HG02840 (cell line): ENCODE measurements at regions not wholly inside any gene's neighbourhood (a gene's known extent, or its start where the extent isn't known, plus 50 kb on each side); places are given as distances from the start of the nearest gene placed in this dataset.
A peak's percentile ranks its signal among the peaks of the same experiment; 100 is the strongest.
"Not testable (repeated sequence)": the region's sequence is repeated elsewhere in the genome, so short reads cannot be mapped to it uniquely, and the experiment has no call there.

ENCODE experiments used
- ATAC-seq: cut with Tn5 transposase; IDR thresholded peaks from one replicate; pipeline ENCODE4 v1.9.1; 2021; ENCODE audit warnings: mild to moderate bottlenecking, moderate library complexity, moderate number of reproducible peaks; ENCODE audit not compliant: unreplicated experiment, low FRiP score

DNA sequence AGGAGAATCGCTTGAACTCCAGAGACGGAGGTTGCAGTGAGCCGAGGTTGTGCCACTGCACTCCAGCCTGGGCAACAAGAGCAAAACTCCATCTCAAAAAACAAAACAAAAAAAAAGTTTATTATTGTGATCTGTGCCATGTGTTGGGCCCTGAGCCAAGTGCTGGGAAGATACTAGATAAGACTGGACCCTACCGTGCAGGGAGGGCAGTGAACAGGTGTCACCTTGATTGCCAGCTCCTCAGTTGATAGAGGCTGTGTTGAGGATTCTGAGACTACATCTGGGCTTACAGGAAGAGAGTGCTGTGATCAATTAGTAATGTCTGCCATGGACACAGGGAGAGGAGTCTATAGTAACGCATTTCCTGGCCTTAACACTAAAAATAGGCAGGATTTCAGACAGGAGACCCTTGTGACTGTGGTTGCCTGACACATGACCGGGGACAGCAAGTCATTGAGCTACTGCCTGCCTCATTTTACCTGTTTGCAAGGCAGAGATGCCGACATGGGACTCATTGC lies 201.5 kb downstream of the C9orf50 start:
- ATAC-seq, result no peak

DNA sequence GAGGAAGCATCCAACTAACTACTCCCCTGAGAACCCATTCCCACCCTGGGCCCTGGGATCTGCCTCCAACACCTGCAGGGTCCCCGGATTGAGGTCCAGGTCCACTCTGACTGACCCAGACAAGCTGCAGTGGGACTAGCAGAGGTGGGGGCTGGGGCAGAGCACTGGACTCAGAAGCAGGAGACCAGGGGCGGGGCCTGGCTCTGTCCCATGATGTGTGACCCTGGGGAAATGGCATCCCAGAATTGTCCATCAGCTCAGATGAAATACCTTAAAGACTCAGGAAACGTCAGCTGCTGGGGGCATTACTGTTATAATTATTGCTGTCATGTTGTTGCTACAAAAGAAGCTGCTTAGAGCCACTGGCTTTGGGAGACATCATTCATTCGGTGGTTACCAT lies 202.4 kb downstream of the C9orf50 start:
- no peak for ATAC-seq

DNA sequence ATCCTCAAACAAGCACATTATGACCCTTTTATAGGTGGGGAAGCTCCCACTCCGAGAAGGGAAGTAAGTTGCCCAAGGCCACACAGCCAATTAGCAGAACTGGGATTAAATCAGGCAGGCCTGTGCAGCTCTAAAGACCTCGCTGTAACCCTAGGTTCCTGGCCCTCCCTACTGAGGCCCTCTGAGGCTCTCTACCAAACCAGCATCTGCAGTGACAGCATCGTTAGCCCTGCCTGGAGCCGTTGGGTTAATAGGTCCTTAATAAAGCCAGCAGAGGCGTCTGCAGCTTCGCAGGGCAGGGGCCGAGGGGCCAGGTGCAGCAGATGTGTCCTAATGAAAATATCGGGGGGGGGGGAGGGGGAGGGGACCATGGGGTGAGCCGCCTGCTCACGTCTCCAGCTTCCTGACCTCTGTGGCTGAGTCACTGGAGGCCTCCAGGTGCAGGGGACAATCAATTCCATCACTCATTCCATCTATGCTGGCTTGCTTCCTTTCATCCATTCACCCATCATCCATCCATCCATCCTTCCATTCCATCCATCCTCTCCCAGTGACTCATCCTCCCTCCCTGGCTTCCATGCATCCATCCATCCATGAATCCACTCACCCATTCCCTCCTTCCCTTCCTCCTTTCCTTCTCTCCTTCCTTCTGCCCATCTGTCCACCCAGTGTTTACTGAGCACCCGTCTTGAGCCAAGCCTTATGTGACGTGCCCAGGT lies 203.9 kb downstream of the C9orf50 start:
- no peak for ATAC-seq

DNA sequence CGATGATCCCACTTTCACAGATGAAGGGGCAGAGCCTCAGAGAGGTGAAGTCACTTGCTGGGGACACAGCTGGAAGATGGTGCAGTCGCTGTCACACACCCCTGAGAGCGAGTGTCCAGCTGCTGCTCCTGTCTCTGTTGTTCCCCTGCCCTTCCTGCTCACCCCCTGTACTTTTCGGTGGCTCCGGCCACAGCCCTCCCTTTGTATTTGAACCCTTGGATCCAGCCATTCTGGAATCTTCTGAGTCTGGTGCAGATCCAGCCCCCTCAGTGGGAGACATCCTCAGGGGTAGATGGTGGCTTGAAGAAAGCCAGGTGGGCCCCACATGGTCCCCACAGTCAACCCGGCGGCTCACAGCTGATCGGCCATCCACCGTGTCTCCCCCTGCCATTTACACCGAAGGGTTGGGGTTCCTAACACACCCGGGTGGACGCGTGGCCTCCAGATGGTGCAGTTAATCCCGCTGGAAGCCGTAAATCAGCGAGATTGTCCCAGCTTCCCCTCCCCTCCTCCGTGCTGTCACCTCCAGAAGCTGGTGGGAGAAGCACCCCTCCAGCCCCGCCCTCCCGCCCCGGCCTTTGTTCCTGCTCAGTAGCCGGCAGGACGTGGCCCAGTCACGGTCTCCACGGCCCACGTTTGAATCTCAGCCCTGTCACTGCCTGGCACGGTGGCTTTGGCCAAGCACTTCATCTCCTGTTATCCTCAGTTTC lies 204.8 kb downstream of the C9orf50 start:
- no peak for ATAC-seq

DNA sequence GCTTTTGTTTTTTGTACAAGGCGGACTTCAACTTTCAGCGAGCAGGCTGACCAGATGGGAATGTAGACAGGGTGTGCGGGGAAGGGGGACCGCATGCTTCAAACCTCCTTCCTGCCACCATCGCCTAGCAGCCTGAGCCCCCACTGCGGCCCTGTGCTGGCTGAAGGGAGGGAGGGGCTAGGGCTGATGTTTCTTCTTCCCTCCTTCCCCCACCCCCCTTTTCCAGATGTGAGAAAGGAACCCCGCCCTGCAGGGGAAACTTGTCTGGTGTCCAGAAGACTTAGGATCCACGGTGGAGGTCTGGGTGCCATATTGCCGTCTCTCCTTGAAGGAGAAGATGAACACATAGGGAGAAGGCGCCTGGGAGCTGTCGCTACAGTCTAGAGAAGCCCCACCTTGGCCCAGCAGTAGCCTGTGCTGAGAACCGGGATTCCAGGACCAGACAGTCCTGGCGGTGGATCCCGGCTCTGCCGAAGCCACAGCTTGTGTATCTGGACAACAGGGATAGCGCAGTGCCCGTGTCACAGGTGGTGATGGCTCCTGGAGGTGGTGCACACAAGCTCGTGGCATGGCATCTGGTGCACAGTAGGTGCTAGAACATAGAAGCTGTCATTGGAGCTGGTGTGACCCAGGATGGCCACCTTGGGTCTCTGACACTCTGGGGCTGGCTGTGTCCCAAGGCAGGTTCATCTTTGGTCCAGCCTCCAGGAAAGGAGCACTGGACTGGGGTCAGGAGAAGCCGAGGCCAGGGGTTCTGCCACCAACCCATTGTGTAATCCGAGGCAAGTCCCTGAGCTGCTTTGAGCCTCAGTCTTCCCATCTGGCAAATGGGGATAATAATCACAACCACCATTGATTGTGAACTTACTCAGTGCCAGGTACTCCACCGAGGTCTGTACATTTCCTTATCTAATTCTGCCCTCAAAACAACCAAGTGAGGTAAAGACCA lies 205.6 kb downstream of the C9orf50 start:
- no peak for ATAC-seq

DNA sequence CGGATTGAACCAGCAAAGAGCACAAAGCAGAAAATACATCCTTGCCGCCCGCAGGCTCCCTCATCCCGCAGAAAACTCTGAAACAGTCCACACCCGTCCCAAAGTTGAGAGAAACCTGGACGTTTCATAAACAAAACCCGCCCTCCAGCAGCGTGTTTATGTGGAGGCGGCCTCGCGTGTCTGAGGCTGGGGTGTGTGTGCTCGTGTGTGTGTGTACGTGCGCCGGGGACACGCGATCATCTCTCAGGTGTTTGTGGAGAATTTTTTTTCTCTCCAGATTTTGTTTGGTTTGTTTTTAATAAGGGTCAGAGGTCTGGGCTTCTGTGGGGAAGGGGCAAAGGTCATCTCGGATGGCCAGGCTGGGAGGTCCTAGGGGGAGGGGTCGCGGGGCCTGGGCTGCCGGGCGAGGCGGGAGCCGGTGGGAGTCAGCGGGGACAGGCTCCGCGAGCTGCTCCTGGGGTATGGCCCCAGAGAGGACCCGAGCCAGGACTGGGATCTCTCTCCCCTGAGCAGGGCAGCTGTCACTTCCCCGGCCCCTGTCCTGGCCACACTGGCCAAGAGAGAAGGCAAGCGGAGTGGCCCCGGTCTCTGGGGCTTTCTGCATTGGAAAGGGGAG lies 206.4 kb downstream of the C9orf50 start:
- ATAC-seq, result peak; percentile 5

DNA sequence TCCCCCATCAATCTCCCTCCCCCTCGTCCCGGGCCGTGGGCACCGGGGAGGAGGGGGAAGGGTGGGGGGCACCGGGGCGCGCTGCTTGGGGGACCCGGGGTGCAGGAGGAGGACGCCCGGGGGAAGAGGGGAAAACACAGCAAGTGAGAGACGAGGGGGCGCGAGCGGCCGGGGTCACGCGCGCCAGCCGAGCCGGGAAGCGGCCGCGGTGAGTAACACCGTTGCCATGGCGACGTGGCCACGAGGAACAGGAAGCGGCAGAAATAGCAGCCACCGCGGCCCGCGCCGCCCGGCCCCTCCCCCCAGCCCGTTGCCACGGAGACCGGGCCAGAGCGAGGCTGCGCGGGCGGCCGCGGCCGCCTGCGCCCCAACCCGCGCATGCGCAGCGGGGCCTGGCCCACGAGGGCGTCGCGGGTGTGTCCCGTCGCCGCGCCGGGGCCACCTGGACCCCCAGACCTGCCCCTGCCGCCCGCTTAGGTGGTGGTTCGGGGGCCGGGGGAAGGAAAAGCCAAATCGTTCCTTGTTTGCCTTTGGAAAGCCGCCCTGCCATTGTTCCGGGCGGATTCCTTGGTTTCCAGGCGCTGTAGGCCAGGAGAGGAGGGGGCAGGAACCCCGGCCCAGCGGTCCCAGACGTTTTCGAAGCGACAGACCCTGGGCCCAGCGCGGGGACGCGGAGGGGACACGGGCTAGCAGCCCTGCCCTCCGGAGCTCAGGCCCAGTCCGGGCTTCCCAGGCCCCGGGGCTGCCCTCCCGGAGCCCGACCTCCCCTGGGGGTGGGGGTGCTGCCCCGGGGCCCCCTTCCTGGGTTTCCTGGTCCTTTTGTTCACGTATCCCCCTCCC lies 207.1 kb downstream of the C9orf50 start:
- peak; percentile 90 for ATAC-seq

DNA sequence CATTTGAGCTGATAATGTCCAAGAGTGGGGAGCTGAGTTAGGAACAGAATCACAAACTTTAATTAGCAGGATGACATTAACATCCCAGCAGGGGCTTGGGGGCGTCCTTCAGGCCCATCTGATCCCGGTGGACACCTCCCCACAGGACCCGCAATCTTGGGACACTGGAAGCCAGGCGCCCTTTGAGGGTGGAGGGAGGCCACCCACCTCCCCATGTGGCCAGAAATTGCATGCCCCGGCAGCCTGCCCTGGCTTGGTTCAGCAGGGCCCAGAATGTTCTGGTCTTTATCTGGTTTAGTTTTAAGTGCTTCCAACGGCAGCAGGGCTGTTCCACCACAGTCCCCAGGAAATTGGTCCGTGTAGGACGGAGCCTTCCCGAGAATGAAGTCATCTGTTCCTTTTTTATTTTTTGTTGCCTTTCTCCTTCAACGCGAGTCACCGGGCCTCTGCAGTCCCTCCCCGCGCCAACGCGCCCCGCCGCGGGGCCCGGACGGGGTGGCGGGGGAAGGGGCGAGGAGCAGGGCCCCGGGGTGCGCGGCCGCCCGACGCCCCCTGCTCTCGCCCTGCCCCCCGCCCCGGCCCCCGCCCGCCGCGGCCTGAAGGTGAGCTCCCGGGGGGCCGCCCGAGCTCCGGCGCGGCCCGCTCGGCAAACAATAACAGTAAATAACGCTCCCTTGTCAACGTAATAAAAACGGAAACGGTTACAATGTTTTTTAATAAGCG lies 207.9 kb downstream of the C9orf50 start:
- ATAC-seq, result peak; percentile 18

DNA sequence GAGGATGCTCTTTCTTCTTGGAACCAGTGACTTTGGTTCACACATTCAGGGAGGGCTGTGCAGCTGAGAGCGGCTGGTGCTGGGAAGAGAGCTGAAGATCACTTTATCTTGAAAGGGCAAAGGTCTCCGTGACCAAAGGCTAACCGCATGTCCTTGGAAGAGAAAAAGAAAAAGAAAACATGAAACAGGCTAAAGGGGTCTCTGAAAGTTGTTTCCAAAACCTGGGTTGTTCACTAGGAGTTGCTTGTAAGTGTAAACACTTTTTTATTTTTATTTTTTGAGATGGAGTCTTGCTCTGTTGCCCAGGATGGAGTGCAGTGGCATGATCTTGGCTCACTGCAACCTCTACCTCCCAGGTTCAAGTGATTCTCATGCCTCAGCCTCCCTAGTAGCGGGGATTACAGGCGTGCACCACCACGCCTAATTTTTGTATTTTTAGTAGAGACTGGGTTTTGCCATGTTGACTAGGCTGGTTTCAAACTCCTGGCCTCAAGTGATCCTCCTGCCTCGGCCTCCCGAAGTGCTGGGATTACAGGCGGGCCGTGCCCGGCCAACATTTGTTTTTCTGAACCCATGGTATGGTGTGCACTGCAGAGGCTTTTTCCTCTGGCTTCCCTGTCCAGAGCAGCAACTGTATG lies 208.6 kb downstream of the C9orf50 start:
- not testable (repeated sequence) for ATAC-seq

DNA sequence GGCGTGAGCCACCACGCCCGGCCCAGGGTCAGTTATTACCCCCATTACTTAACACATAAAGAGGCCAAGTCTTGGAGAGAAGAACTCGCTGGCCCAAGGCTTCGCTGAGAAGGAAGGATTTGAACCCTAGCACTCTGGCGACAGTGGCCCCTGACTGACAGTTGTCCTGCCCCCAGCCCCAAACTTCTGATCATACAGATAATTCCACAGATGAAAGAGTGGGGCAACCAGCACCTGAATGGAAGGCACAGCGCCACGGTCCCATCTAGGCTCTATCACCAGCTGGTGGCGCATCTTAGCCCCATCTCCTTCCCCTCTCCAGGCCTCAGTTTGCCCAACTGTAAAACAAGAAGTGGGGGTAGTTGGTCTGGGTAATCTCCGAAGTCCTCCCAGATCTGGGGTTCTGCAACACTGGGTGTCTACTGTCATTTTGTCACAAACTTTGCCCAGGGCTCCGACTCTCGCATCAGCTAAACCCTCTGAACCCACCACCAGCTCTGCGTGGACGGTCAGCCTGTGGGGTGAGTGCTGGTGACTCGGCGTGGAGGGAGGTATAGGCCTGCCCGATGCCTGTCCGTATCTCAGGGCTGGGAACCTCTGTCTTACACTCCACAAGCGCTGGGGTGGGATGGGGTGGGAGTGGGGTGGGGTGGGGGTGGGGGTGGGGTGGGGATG lies 209.3 kb downstream of the C9orf50 start:
- ATAC-seq, result no peak

DNA sequence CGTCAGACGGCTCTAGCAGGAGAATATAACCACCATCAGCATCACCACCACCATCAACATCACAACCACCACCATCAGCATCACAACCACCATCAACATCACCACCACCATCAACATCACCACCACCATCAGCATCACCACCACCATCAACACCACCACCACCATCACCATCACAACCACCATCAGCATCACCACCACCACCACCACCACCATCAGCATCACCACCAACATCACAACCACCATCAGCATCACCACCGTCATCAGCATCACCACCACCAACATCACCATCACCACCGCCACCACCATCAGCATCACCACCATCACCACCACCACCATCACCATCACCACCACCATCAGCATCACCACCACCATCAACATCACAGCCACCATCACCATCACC lies 210.7 kb downstream of the C9orf50 start:
- ATAC-seq, result no peak

DNA sequence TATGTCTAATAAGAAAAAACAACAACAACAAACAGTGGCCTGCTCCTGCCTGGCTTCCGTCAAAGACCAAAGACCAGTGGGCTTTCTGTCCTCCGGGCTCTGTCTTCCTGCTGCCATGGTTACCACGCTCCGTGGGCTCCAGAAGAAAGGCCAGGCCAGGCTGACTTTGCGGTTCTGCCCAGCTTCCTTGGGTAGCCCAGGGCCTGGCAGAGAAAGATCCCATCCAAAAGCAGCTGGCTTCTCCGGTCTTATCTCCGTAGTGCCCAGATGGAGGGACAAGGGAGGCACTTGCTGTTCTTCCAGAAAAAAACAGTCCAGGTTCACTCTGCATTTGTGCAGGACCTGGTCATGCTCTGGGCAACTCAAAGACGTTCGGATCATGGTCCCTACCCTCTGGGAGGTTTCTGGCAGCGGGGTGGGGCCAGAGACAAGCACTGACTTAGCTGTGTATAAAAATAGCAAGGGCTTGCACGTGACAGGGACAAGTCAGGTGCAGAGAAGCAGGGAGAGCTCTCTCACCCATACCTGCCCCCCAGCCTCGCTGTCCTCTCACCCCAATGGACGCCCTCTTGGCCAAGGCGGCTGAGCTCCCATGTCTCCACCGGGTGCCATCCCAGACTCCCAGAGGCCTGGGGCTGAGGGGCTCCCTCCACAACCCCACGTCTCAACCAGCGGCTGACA lies 212.2 kb downstream of the C9orf50 start:
- no peak for ATAC-seq

DNA sequence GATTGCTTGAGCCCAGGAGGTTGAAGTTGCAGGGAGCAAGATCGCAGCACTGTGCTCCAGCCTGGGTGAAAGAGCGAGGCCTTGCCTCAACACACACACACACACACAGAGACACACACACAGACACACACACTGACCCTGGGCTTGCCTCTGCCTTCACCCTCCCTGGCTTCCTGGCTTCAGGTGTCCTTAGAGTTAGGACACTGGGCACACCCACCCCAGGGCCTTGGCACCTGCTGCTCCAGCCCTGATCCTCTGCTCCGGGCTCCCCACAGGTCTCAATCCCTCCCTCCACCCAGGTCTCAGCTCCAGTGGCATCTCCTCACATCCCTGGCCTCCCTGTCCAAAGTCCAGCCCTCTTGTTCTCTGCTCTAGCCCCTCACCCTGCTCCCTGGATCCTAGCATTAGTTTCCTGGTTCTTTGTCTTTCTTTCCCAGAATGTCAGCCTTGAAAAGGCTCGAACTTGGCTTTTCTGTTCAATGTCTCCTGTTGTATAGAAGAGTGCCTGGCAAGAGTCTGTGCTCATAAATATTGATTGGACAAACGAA lies 212.9 kb downstream of the C9orf50 start:
- ATAC-seq, result no peak

DNA sequence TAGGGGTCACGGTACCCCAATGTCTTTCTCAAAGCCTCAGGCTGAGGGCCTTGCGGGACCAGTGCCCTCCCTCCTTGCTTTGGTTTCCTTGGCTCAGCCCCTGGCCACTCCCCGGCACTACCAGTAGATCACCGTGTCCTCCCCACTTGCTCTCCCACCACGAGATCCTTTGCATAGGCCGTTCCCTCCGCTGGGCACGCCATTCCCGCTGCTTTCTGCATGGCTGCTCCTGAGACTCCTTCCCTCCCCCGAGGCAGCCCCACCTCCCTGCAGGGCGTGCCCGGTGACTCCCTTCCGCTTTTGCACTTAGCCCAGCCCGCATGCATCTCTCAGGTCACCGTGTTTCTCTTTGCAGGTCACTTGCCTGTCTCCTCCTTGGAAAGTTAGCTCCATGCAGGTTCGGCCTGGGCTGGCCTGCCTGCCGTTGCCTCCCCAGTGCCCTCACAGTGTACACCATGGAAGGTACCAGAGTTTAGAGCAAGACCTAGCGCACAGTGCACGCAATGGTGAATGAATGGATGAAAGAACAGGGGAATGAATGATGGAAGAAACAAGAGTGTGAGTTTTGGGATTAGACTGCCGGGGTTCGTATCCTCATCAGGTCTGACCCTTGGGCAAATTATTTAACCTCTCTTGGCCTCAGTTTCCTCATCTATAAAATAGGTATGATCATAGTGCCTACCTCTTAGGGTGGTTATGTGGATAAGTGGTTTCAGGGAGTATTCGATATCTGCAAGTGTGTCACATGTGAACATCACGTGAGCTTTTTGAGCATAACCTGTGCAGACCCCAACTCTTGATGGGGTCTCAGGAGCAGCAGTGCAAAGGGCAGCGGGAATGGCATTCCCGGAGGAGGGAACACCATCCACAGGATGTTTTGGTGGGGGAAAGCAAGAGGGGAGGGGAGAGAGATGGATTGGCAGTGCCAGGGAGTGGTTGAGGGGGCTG lies 214.3 kb downstream of the C9orf50 start:
- ATAC-seq, result no peak

DNA sequence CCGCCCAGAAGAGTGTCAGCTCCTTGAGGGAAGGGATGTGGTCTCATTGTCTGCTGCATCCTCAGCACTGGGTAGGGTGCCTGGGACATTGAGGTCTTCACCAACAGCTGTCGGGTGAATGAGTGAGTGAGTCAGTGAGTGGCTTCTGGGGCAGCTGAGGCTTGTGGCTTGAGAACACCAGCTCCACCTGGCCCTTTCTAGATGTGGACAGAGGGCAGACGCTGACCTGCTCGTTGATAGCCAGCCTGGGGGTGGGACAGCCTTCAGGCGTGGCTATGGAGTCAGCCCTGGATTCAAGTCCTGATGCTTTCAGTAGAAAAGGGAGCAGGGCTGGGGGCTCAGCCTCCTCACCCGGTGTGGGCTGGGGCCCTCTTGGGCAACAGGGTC lies 215.1 kb downstream of the C9orf50 start:
- no peak for ATAC-seq
